ENCODE measurements at regions not wholly inside any gene's neighbourhood (a gene's known extent, or its start where the extent isn't known, plus 50 kb on each side); places are given as distances from the start of the nearest gene placed in this dataset.

- no peak for TF ChIP-seq EZH2 (IDR thresholded peaks at IDR 0.05; ENCODE audit: borderline replicate concordance, low read depth, low read length, severe bottlenecking)
- TF ChIP-seq POLR2A (IDR thresholded peaks at IDR 0.05; ENCODE audit: low read depth, low read length), result no peak
- TF ChIP-seq, protein P1, sequence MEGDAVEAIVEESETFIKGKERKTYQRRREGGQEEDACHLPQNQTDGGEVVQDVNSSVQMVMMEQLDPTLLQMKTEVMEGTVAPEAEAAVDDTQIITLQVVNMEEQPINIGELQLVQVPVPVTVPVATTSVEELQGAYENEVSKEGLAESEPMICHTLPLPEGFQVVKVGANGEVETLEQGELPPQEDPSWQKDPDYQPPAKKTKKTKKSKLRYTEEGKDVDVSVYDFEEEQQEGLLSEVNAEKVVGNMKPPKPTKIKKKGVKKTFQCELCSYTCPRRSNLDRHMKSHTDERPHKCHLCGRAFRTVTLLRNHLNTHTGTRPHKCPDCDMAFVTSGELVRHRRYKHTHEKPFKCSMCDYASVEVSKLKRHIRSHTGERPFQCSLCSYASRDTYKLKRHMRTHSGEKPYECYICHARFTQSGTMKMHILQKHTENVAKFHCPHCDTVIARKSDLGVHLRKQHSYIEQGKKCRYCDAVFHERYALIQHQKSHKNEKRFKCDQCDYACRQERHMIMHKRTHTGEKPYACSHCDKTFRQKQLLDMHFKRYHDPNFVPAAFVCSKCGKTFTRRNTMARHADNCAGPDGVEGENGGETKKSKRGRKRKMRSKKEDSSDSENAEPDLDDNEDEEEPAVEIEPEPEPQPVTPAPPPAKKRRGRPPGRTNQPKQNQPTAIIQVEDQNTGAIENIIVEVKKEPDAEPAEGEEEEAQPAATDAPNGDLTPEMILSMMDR (IDR thresholded peaks at IDR 0.05; ENCODE audit: extremely low read depth in 1 of 2, insufficient read depth in 1 of 2, low read depth in 1 of 2, low read length in 2 of 2), result no peak
- TF ChIP-seq POLR2AphosphoS5 (IDR thresholded peaks at IDR 0.05; ENCODE audit: insufficient read depth, low read depth, low read length), result no peak
- no peak for TF ChIP-seq MYC (IDR thresholded peaks at IDR 0.05; ENCODE audit: low read depth, low read length)
- TF ChIP-seq FOS (IDR thresholded peaks at IDR 0.05; ENCODE audit: borderline replicate concordance, insufficient read depth, low read length), result no peak
- TF ChIP-seq MAX (IDR thresholded peaks at IDR 0.05; ENCODE audit: insufficient read depth, insufficient read length), result no peak
Measured at GRCh38 chr2:235264512-235264911, 229.3 kb upstream of the AGAP1 start.
